GM12878 (cell line): ENCODE measurements at regions not wholly inside any gene's neighbourhood (a gene's known extent, or its start where the extent isn't known, plus 50 kb on each side); places are given as distances from the start of the nearest gene placed in this dataset.

Experiments
- ATAC-seq: fragments of 200-7000 bp; cut with Tn5 transposase; 3 replicates; pipeline ENCODE4 v1.9.1; 2020; ENCODE audit warnings: mild to moderate bottlenecking, moderate library complexity
- BruUV-seq: library from RNA; stranded (reverse); fragments of 400-500 nt; replicated peaks from 2 replicates; lab custom pipeline; 2021; lab: Mats Ljungman, UMichigan
- CTCF ChIA-PET: fragments of 300-600 bp; sonication (Branson Sonifier 250); formaldehyde crosslinking; extraction: SDS; loops from one replicate; lab custom pipeline; 2021; ENCODE audit warnings: inconsistent platforms; lab: Yijun Ruan, JAX
- POLR2A ChIA-PET: fragments of 350-600 bp; formaldehyde crosslinking; extraction: SDS; loops from one replicate; lab custom pipeline; 2021; ENCODE audit warnings: inconsistent platforms; lab: Charles Lee
- RAD21 ChIA-PET: fragments of 300-600 bp; sonication (Branson Sonifier 250); formaldehyde crosslinking; loops from one replicate; lab custom pipeline; 2023; ENCODE audit warnings: antibody characterized with exemption; ENCODE audit not compliant: unreplicated experiment; lab: Charles Lee
- SMC1A ChIA-PET: fragments of 300-600 bp; sonication (Branson Sonifier 250); formaldehyde crosslinking; loops from one replicate; lab custom pipeline; 2023; ENCODE audit not compliant: unreplicated experiment, uncharacterized antibody; lab: Charles Lee
- DNase-seq: peaks from one replicate; pipeline ENCODE4 v3.0.0-alpha.2; 2011; ENCODE audit warnings: low read depth, low spot score
- FAIRE-seq: peaks from 3 replicates; lab custom pipeline; 2011; peaks lifted over from hg19 to GRCh38; lab: Jason Lieb, UNC
- H2AFZ ChIP-seq: 2 replicates; pipeline ENCODE4 v1.6.0; 2011; ENCODE audit warnings: low read depth, low read length, control low read depth; ENCODE audit not compliant: control insufficient read depth
- H3K27ac ChIP-seq: 2 replicates; pipeline ENCODE4 v1.5.1; 2011; ENCODE audit warnings: control low read depth; ENCODE audit not compliant: control insufficient read depth, insufficient read depth
- H3K27me3 ChIP-seq, 2 experiments: replicated peaks in 1 of 2; 2 replicates each; pipeline versions ENCODE4 v1.6.0 to v1.6.1; 2011; ENCODE audit warnings: low read length in 1 of 2; ENCODE audit not compliant: control insufficient read depth in 2 of 2, insufficient read depth in 2 of 2
- H3K36me3 ChIP-seq, 2 experiments: 2 replicates each; pipeline ENCODE4 v1.5.1; 2011; ENCODE audit warnings: low read length in 1 of 2; ENCODE audit not compliant: control insufficient read depth in 2 of 2, insufficient read depth in 2 of 2
- H3K4me1 ChIP-seq: 2 replicates; pipeline ENCODE4 v1.6.1; 2011; ENCODE audit warnings: mild to moderate bottlenecking, low read length, moderate library complexity, mixed read lengths; ENCODE audit not compliant: control insufficient read depth, insufficient read depth
- H3K4me2 ChIP-seq: 2 replicates; pipeline ENCODE4 v1.6.0; 2011; ENCODE audit warnings: control low read depth; ENCODE audit not compliant: control insufficient read depth, insufficient read depth
- H3K4me3 ChIP-seq: fragments of 200-600 bp; sonication (generic); 2 replicates; pipeline ENCODE4 v1.5.1; 2016
- H3K79me2 ChIP-seq: 2 replicates; pipeline ENCODE4 v1.6.0; 2011; ENCODE audit warnings: low read length; ENCODE audit not compliant: control insufficient read depth, insufficient read depth
- H3K9ac ChIP-seq: 2 replicates; pipeline ENCODE4 v1.8.0; 2011; ENCODE audit warnings: low read length, control low read depth, mixed read lengths; ENCODE audit not compliant: control insufficient read depth, insufficient read depth
- H3K9me3 ChIP-seq: replicated peaks from 3 replicates; pipeline ENCODE4 v1.5.1; 2011; ENCODE audit warnings: mild to moderate bottlenecking, low read length; ENCODE audit not compliant: control insufficient read depth, insufficient read depth
- H4K20me1 ChIP-seq: 2 replicates; pipeline ENCODE4 v1.6.0; 2011; ENCODE audit not compliant: control insufficient read depth, insufficient read depth
- HCFC1 ChIP-seq: fragments of 150-350 bp; IDR thresholded peaks from 2 replicates; pipeline ENCODE4 v1.6.1; 2014; ENCODE audit warnings: low read length
- KAT2A ChIP-seq: conservative IDR thresholded peaks from 2 replicates; pipeline ENCODE4 v1.6.1; 2011; ENCODE audit warnings: low read depth, low read length; ENCODE audit not compliant: control insufficient read depth
- MYB ChIP-seq: fragments of 150-350 bp; IDR thresholded peaks from 2 replicates; pipeline ENCODE4 v1.6.1; 2014; ENCODE audit warnings: mild to moderate bottlenecking, low read depth, low read length, borderline replicate concordance
- NFIC ChIP-seq: IDR thresholded peaks from 2 replicates; pipeline ENCODE4 v1.6.1; 2012; ENCODE audit warnings: low read depth, mild to moderate bottlenecking, inconsistent platforms, low read length, moderate library complexity
- NKRF ChIP-seq: fragments of 450-650 bp; conservative IDR thresholded peaks from 2 replicates; pipeline ENCODE4 v1.6.1; 2017; ENCODE audit warnings: mild to moderate bottlenecking, moderate library complexity
- PAX5 ChIP-seq: IDR thresholded peaks from 2 replicates; pipeline ENCODE4 v1.6.1; 2011; ENCODE audit warnings: low read depth, low read length, borderline replicate concordance
- RFX5 ChIP-seq: IDR thresholded peaks from 2 replicates; pipeline ENCODE4 v1.6.1; 2011; ENCODE audit warnings: low read depth, low read length, improper control_type of control experiment
- TCF7 ChIP-seq: IDR thresholded peaks from 2 replicates; pipeline ENCODE4 v1.6.1; 2014; ENCODE audit warnings: antibody characterized with exemption, borderline replicate concordance
- ZBTB11 ChIP-seq: fragments of 450-650 bp; formaldehyde crosslinking; IDR thresholded peaks from 2 replicates; pipeline ENCODE4 v1.5.0; 2022; ENCODE audit warnings: mild to moderate bottlenecking, missing genetic modification characterization
- ZNF24 ChIP-seq: fragments of 450-650 bp; IDR thresholded peaks from 2 replicates; pipeline ENCODE4 v1.6.1; 2017; ENCODE audit warnings: antibody characterized with exemption, mild to moderate bottlenecking
- WGBS: methylation state at CpG from one replicate; pipeline ENCODE4 v1.1.6; 2016; ENCODE audit warnings: low lambda C conversion rate; ENCODE audit not compliant: insufficient replicate concordance, insufficient coverage; ENCODE audit errors: missing lambda C conversion rate; 5-methylcytosine and 5-hydroxymethylcytosine counted together
- in situ Hi-C: fragments of 300-500 bp; cut with MboI; formaldehyde crosslinking; loops from 9 replicates; pipeline ENCODE4 v1.14.3; 2018; ENCODE audit warnings: mixed read lengths
- intact Hi-C: fragments of 100-400 bp; cut with micrococcal nuclease; formaldehyde crosslinking; loops from one replicate; pipeline ENCODE4 v1.14.2; 2022; ENCODE audit not compliant: unreplicated experiment

GRCh38 chr6:4586469-4586859 is 189.7 kb upstream of the CDYL start:
- no peaks in the 10 kb centered on the region for H3K4me1 ChIP-seq
- DNase-seq: no peak
- H3K27me3 ChIP-seq: no peaks in the 10 kb centered on the region; a peak in 1 of 4 replicates
- H3K79me2 ChIP-seq: no peaks in the 10 kb centered on the region
- RAD21 ChIA-PET: no interaction called here
- H4K20me1 ChIP-seq: no peaks in the 10 kb centered on the region
- POLR2A ChIA-PET: no interaction called here
- WGBS: 0% methylated on average over 3 of the region's 3 CpGs
- H3K9me3 ChIP-seq: no peaks in the 10 kb centered on the region
- SMC1A ChIA-PET: no interaction called here
- CTCF ChIA-PET: no interaction called here
- no peak for FAIRE-seq
- no peak overlapping the region for H2AFZ ChIP-seq
- intact Hi-C loops (no loop called here), in situ Hi-C loops (no loop called here)
- no peak overlapping the region for H3K4me3 ChIP-seq
- no peak overlapping the region for H3K4me2 ChIP-seq
- H3K27ac ChIP-seq: no peak overlapping the region
- no peak for ATAC-seq
- H3K9ac ChIP-seq: no peak overlapping the region
- no peaks in the 10 kb centered on the region for H3K36me3 ChIP-seq
- no TSS peak for BruUV-seq
- TF ChIP-seq ZNF24 (no peak), TCF7 (no peak), NFIC (no peak), PAX5 (no peak), MYB (no peak), KAT2A (no peak), RFX5 (no peak)

- intact Hi-C loops (no loop called here), in situ Hi-C loops (no loop called here)
- ATAC-seq (no peak), FAIRE-seq (no peak), DNase-seq (no peak)
- H2AFZ ChIP-seq: no peak overlapping the region
- H3K79me2 ChIP-seq: no peaks in the 10 kb centered on the region
- H3K4me2 ChIP-seq: no peak overlapping the region
- no peak overlapping the region for H3K9ac ChIP-seq
- POLR2A ChIA-PET: no interaction called here
- H4K20me1 ChIP-seq: no peaks in the 10 kb centered on the region
- SMC1A ChIA-PET: no interaction called here
- BruUV-seq: no TSS peak
- H3K4me3 ChIP-seq: no peak overlapping the region
- no peak overlapping the region for H3K27ac ChIP-seq
- 13% methylated on average over 5 of the region's 5 CpGs for WGBS
- H3K36me3 ChIP-seq: no peaks in the 10 kb centered on the region
- H3K9me3 ChIP-seq: no peaks in the 10 kb centered on the region
- H3K27me3 ChIP-seq: no peaks in the 10 kb centered on the region; a peak in 1 of 4 replicates
- RAD21 ChIA-PET: no interaction called here
- H3K4me1 ChIP-seq: no peaks in the 10 kb centered on the region
- CTCF ChIA-PET: no interaction called here
- no peak for TF ChIP-seq HCFC1
- TF ChIP-seq NKRF: no peak
- no peak for TF ChIP-seq ZBTB11
These were observed 190.3 kb upstream of the CDYL start for GRCh38 chr6:4585682-4586468.
